ENCODE measurements at regions not wholly inside any gene's neighbourhood (a gene's known extent, or its start where the extent isn't known, plus 50 kb on each side); places are given as distances from the start of the nearest gene placed in this dataset.
"Not testable (repeated sequence)": the region's sequence is repeated elsewhere in the genome, so short reads cannot be mapped to it uniquely, and the experiment has no call there.

- H3K4me1 Mint-ChIP-seq (ENCODE audit: low read depth); H3K36me3 Mint-ChIP-seq; CTCF ChIA-PET; intact Hi-C loops (cut with micrococcal nuclease); H3K4me3 Mint-ChIP-seq; H3K27ac Mint-ChIP-seq; DNase-seq; H3K27me3 Mint-ChIP-seq; POLR2A ChIA-PET; H3K9me3 Mint-ChIP-seq: not testable (repeated sequence)
Observed at GRCh38 chr5:42268170-42268569, 155.1 kb upstream of the GHR start.

GRCh38 chr5:42268630-42269029, 154.6 kb upstream of the GHR start:
- no peak overlapping the region for H3K27ac Mint-ChIP-seq
- ChIA-PET CTCF (no interaction called here), POLR2A (no interaction called here)
- no peaks in the 10 kb centered on the region for H3K36me3 Mint-ChIP-seq
- H3K4me1 Mint-ChIP-seq (ENCODE audit: low read depth) = no peaks in the 10 kb centered on the region
- H3K4me3 Mint-ChIP-seq = no peak overlapping the region
- DNase-seq = no peak
- H3K27me3 Mint-ChIP-seq = no peaks in the 10 kb centered on the region
- peaks cover 4% of the 10 kb centered on the region for H3K9me3 Mint-ChIP-seq
- intact Hi-C loops (cut with micrococcal nuclease) = no loop called here

- POLR2A ChIA-PET = no interaction called here
- Mint-ChIP-seq H3K9me3 (no peaks in the 10 kb centered on the region), H3K27ac (no peak overlapping the region), H3K36me3 (no peaks in the 10 kb centered on the region), H3K4me1 (ENCODE audit: low read depth) (no peaks in the 10 kb centered on the region), H3K4me3 (no peak overlapping the region), H3K27me3 (peaks cover 1% of the 10 kb centered on the region)
- DNase-seq = no peak
- CTCF ChIA-PET = no interaction called here
- intact Hi-C loops (cut with micrococcal nuclease) = no loop called here
Observed at GRCh38 chr5:42270771-42271170, 152.5 kb upstream of the GHR start.

- Mint-ChIP-seq H3K27ac (no peak overlapping the region), H3K36me3 (no peaks in the 10 kb centered on the region), H3K4me1 (ENCODE audit: low read depth) (no peaks in the 10 kb centered on the region), H3K4me3 (no peak overlapping the region), H3K9me3 (no peaks in the 10 kb centered on the region), H3K27me3 (peaks cover 1% of the 10 kb centered on the region)
- no peak for DNase-seq
- CTCF ChIA-PET = no interaction called here
- intact Hi-C loops (cut with micrococcal nuclease) = no loop called here
- POLR2A ChIA-PET = no interaction called here
Observed at GRCh38 chr5:42274913-42275312, 148.3 kb upstream of the GHR start.

DNA sequence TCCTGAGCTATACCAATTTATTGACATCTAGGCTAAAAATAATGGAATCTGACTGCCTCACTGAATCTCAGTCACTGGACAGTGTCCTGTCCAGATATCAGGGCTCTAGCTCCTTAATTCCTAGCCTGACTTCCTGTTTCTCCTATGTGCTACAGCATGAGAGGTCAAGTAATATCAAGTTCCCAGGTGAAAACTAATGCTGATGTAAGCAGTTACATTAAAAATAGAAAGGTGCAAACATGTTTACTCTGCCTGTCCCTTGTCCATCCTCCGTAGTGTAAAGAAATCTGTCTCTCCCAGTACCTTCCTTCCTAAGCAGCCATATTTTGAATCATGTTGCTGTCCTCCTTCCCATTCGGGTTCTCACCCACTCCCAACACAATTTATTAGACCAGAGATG, 145.9 kb upstream of the GHR start:
- ChIA-PET CTCF (no interaction called here), POLR2A (no interaction called here)
- Mint-ChIP-seq H3K27me3 (peaks cover 1% of the 10 kb centered on the region), H3K4me3 (no peak overlapping the region), H3K9me3 (no peaks in the 10 kb centered on the region), H3K27ac (no peak overlapping the region), H3K36me3 (no peaks in the 10 kb centered on the region), H3K4me1 (ENCODE audit: low read depth) (no peaks in the 10 kb centered on the region)
- DNase-seq = no peak
- intact Hi-C loops (cut with micrococcal nuclease) = no loop called here

- H3K27me3 Mint-ChIP-seq = peaks cover 1% of the 10 kb centered on the region
- intact Hi-C loops (cut with micrococcal nuclease) = no loop called here
- ChIA-PET CTCF (no interaction called here), POLR2A (no interaction called here)
- H3K4me1 Mint-ChIP-seq (ENCODE audit: low read depth) = no peaks in the 10 kb centered on the region
- DNase-seq = no peak
- no peaks in the 10 kb centered on the region for H3K9me3 Mint-ChIP-seq
- no peaks in the 10 kb centered on the region for H3K36me3 Mint-ChIP-seq
- H3K4me3 Mint-ChIP-seq = no peak overlapping the region
- H3K27ac Mint-ChIP-seq = no peak overlapping the region
Observed at GRCh38 chr5:42284584-42284983, 138.7 kb upstream of the GHR start.

DNA sequence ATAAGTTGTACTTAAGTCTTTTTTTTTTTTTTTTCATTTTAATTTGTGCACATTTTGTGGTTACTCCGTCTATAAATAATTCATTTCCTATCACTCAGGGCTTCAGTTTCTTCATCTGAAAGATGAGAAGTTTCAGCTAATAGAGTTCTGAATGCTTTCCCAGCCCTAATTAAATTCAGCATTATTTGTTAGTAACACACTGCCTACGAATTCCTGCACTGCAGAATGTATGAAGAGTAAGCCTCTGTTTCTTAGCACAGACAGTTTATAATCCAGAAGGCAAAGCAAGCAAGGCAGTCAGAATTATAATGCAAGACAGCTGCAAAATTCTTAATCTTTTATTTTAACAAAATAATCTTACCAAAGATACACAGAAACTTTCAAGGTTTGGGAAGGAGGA, 138.0 kb upstream of the GHR start:
- H3K36me3 Mint-ChIP-seq = no peaks in the 10 kb centered on the region
- CTCF ChIA-PET = no interaction called here
- no peak for DNase-seq

GRCh38 chr5:42300496-42300895, 122.7 kb upstream of the GHR start:
- no peak overlapping the region for H3K27ac Mint-ChIP-seq
- POLR2A ChIA-PET = no interaction called here
- no peaks in the 10 kb centered on the region for H3K9me3 Mint-ChIP-seq
- H3K4me1 Mint-ChIP-seq (ENCODE audit: low read depth) = no peaks in the 10 kb centered on the region
- H3K27me3 Mint-ChIP-seq = no peaks in the 10 kb centered on the region
- DNase-seq = no peak
- H3K4me3 Mint-ChIP-seq = no peak overlapping the region
- intact Hi-C loops (cut with micrococcal nuclease) = no loop called here
- no peaks in the 10 kb centered on the region for H3K36me3 Mint-ChIP-seq
- CTCF ChIA-PET = no interaction called here

More for the DNA sequence above, 138.0 kb upstream of the GHR start:
- Mint-ChIP-seq H3K27ac (no peak overlapping the region), H3K27me3 (peaks cover 1% of the 10 kb centered on the region), H3K9me3 (no peaks in the 10 kb centered on the region), H3K4me3 (no peak overlapping the region), H3K4me1 (ENCODE audit: low read depth) (no peaks in the 10 kb centered on the region)
- intact Hi-C loops (cut with micrococcal nuclease) = no loop called here
- POLR2A ChIA-PET = no interaction called here

GRCh38 chr5:42301349-42301748, 121.9 kb upstream of the GHR start:
- no peaks in the 10 kb centered on the region for H3K27me3 Mint-ChIP-seq
- intact Hi-C loops (cut with micrococcal nuclease) = no loop called here
- CTCF ChIA-PET = interaction anchor here (0.6 kb wide), 1 partner anchor 9 kb away, joined by 5 read pairs; no protein-coding TSS in a partner anchor
- H3K9me3 Mint-ChIP-seq = no peaks in the 10 kb centered on the region
- H3K4me1 Mint-ChIP-seq (ENCODE audit: low read depth) = no peaks in the 10 kb centered on the region
- no peak overlapping the region for H3K27ac Mint-ChIP-seq
- POLR2A ChIA-PET = no interaction called here
- H3K4me3 Mint-ChIP-seq = no peak overlapping the region
- no peaks in the 10 kb centered on the region for H3K36me3 Mint-ChIP-seq
- no peak for DNase-seq

- Mint-ChIP-seq H3K9me3 (no peaks in the 10 kb centered on the region), H3K36me3 (no peaks in the 10 kb centered on the region), H3K4me3 (no peak overlapping the region), H3K4me1 (ENCODE audit: low read depth) (no peaks in the 10 kb centered on the region), H3K27ac (no peak overlapping the region), H3K27me3 (no peaks in the 10 kb centered on the region)
- CTCF ChIA-PET = no interaction called here
- no peak for DNase-seq
- intact Hi-C loops (cut with micrococcal nuclease) = no loop called here
- POLR2A ChIA-PET = no interaction called here
Observed at GRCh38 chr5:42302186-42302585, 121.1 kb upstream of the GHR start.

- H3K4me3 Mint-ChIP-seq = no peak overlapping the region
- no peaks in the 10 kb centered on the region for H3K4me1 Mint-ChIP-seq (ENCODE audit: low read depth)
- ChIA-PET CTCF (no interaction called here), POLR2A (no interaction called here)
- no peaks in the 10 kb centered on the region for H3K27me3 Mint-ChIP-seq
- no peak for DNase-seq
- intact Hi-C loops (cut with micrococcal nuclease) = no loop called here
- H3K9me3 Mint-ChIP-seq = no peaks in the 10 kb centered on the region
- no peak overlapping the region for H3K27ac Mint-ChIP-seq
- no peaks in the 10 kb centered on the region for H3K36me3 Mint-ChIP-seq
Observed at GRCh38 chr5:42306287-42306686, 117.0 kb upstream of the GHR start.

DNA sequence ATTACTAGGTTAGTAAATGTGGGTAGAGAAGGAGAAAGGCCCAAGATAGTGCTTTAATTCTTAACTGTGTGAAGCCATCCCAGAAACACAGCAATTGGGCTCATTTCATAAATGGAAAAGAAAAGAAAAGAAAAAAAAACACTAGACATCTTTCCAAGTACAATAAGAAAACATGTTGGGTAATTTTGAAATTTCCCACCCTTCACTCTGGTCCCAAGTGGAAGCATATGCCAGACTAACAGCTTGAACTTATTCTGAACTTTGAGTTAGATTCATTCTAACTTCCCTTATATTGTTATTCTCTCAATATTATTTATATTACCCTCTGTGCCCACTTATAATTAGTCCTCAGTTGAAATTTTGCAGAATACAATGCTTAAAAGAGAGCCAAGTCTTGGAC, 113.4 kb upstream of the GHR start:
- Mint-ChIP-seq H3K9me3 (no peaks in the 10 kb centered on the region), H3K27me3 (no peaks in the 10 kb centered on the region), H3K27ac (no peak overlapping the region), H3K36me3 (no peaks in the 10 kb centered on the region), H3K4me1 (ENCODE audit: low read depth) (no peaks in the 10 kb centered on the region), H3K4me3 (no peak overlapping the region)
- no peak for DNase-seq
- POLR2A ChIA-PET = no interaction called here
- CTCF ChIA-PET = interaction anchor here (0.7 kb wide), 1 partner anchor 9 kb away, joined by 5 read pairs; no protein-coding TSS in a partner anchor
- intact Hi-C loops (cut with micrococcal nuclease) = no loop called here

- POLR2A ChIA-PET = no interaction called here
- H3K27ac Mint-ChIP-seq = no peak overlapping the region
- H3K36me3 Mint-ChIP-seq = peaks cover 2% of the 10 kb centered on the region
- H3K4me3 Mint-ChIP-seq = no peak overlapping the region
- no peaks in the 10 kb centered on the region for H3K27me3 Mint-ChIP-seq
- H3K9me3 Mint-ChIP-seq = peaks cover 21% of the 10 kb centered on the region
- intact Hi-C loops (cut with micrococcal nuclease) = no loop called here
- CTCF ChIA-PET = no interaction called here
- H3K4me1 Mint-ChIP-seq (ENCODE audit: low read depth) = no peaks in the 10 kb centered on the region
- no peak for DNase-seq
Observed at GRCh38 chr5:42315214-42315613, 108.0 kb upstream of the GHR start.

DNA sequence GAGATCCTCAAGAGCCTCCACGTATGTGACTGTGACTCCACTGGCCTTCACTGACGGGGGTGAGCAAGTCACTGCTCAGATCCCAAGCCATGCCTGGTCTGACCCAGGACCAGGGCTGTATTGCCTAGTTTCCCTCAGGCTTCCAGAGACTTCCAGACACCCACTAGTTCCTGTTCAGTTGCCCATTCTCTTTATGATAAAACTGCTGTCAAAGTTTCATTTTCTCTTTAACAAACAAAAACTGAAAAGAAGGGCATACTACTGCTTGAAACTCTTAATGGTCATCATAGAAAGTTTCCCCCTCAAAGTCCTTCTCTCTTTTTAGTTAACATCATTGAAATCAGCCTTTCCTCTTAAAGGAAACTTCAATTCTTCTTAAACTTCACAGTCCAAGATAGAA, 105.7 kb upstream of the GHR start:
- Mint-ChIP-seq H3K4me1 (ENCODE audit: low read depth) (no peaks in the 10 kb centered on the region), H3K9me3 (peaks cover 26% of the 10 kb centered on the region), H3K4me3 (no peak overlapping the region), H3K36me3 (peaks cover 2% of the 10 kb centered on the region), H3K27me3 (no peaks in the 10 kb centered on the region), H3K27ac (no peak overlapping the region)
- DNase-seq = no peak
- ChIA-PET CTCF (no interaction called here), POLR2A (no interaction called here)
- intact Hi-C loops (cut with micrococcal nuclease) = no loop called here

Data from activated CD4-positive, alpha-beta memory T cell treated with anti-CD3 and anti-CD28 coated beads for 36 hours (primary cell).